ENCODE measurements at regions not wholly inside any gene's neighbourhood (a gene's known extent, or its start where the extent isn't known, plus 50 kb on each side); places are given as distances from the start of the nearest gene placed in this dataset.

- no peak overlapping the region for H3K4me3 ChIP-seq
Observed at GRCh38 chr6:149158076-149158475, 159.4 kb upstream of the TAB2 start.

GRCh38 chr6:149160943-149161342, 156.6 kb upstream of the TAB2 start:
- Histone ChIP-seq H3K9ac (no peak overlapping the region), H3K4me2 (no peak overlapping the region), H3K36me3 (no peaks in the 10 kb centered on the region), H3K4me1 (peaks cover 26% of the 10 kb centered on the region), H3K27ac (no peak overlapping the region), H3K4me3 (no peak overlapping the region), H4K20me1 (no peaks in the 10 kb centered on the region), H3K27me3 (no peaks in the 10 kb centered on the region), H3K9me3 (no peaks in the 10 kb centered on the region)
- no peak for TF ChIP-seq Cebpa-rat (IDR thresholded peaks at IDR 0.05)

More at GRCh38 chr6:149158076-149158475, 159.4 kb upstream of the TAB2 start:
- H3K9ac ChIP-seq = no peak overlapping the region
- no peaks in the 10 kb centered on the region for H3K27me3 ChIP-seq
- no peak overlapping the region for H3K27ac ChIP-seq
- H3K4me1 ChIP-seq = peaks cover 9% of the 10 kb centered on the region
- TF ChIP-seq Cebpa-rat (IDR thresholded peaks at IDR 0.05) = no peak
- H4K20me1 ChIP-seq = no peaks in the 10 kb centered on the region
- no peaks in the 10 kb centered on the region for H3K9me3 ChIP-seq
- no peak overlapping the region for H3K4me2 ChIP-seq
- H3K36me3 ChIP-seq = no peaks in the 10 kb centered on the region

- no peaks in the 10 kb centered on the region for H3K27me3 ChIP-seq
- H3K9me3 ChIP-seq = no peaks in the 10 kb centered on the region
- no peak overlapping the region for H3K27ac ChIP-seq
- H3K4me1 ChIP-seq = peaks cover 45% of the 10 kb centered on the region
- no peaks in the 10 kb centered on the region for H3K36me3 ChIP-seq
- no peaks in the 10 kb centered on the region for H4K20me1 ChIP-seq
- TF ChIP-seq Cebpa-rat (IDR thresholded peaks at IDR 0.05) = no peak
- no peak overlapping the region for H3K4me3 ChIP-seq
- H3K4me2 ChIP-seq = no peak overlapping the region
- H3K9ac ChIP-seq = no peak overlapping the region
Observed at GRCh38 chr6:149162924-149163323, 154.6 kb upstream of the TAB2 start.

GRCh38 chr6:149164199-149164750, 153.2 kb upstream of the TAB2 start:
- no peak overlapping the region for H3K4me3 ChIP-seq

GRCh38 chr6:149166336-149166735, 151.2 kb upstream of the TAB2 start:
- peak overlapping the region; percentile 69; the same call in 1 of the 2 replicates for H3K27ac ChIP-seq
- no peak overlapping the region for H3K4me3 ChIP-seq
- TF ChIP-seq Cebpa-rat (IDR thresholded peaks at IDR 0.05) = no peak
- peak overlapping the region; percentile 88 for H3K4me2 ChIP-seq
- H4K20me1 ChIP-seq = no peaks in the 10 kb centered on the region
- H3K9ac ChIP-seq = peak overlapping the region; percentile 31; the same call in 1 of the 2 replicates
- H3K36me3 ChIP-seq = no peaks in the 10 kb centered on the region
- H3K27me3 ChIP-seq = no peaks in the 10 kb centered on the region
- H3K9me3 ChIP-seq = no peaks in the 10 kb centered on the region
- H3K4me1 ChIP-seq = peaks cover 67% of the 10 kb centered on the region

More at GRCh38 chr6:149164199-149164750, 153.2 kb upstream of the TAB2 start:
- H3K4me2 ChIP-seq = no peak overlapping the region
- H3K4me1 ChIP-seq = peaks cover 51% of the 10 kb centered on the region
- no peaks in the 10 kb centered on the region for H3K9me3 ChIP-seq
- H4K20me1 ChIP-seq = no peaks in the 10 kb centered on the region
- no peak for TF ChIP-seq Cebpa-rat (IDR thresholded peaks at IDR 0.05)
- no peaks in the 10 kb centered on the region for H3K36me3 ChIP-seq
- H3K27me3 ChIP-seq = no peaks in the 10 kb centered on the region
- H3K9ac ChIP-seq = no peak overlapping the region
- no peak overlapping the region for H3K27ac ChIP-seq

- H4K20me1 ChIP-seq = no peaks in the 10 kb centered on the region
- TF ChIP-seq Cebpa-rat (IDR thresholded peaks at IDR 0.05) = no peak
- peak overlapping the region; percentile 32; the same call in 1 of the 2 replicates for H3K9ac ChIP-seq
- peak overlapping the region; percentile 69 for H3K27ac ChIP-seq
- peak overlapping the region; percentile 88 for H3K4me2 ChIP-seq
- no peaks in the 10 kb centered on the region for H3K36me3 ChIP-seq
- peaks cover 68% of the 10 kb centered on the region for H3K4me1 ChIP-seq
- no peaks in the 10 kb centered on the region for H3K9me3 ChIP-seq
- H3K4me3 ChIP-seq = peak overlapping the region; percentile 32; the same call in 1 of the 2 replicates
- H3K27me3 ChIP-seq = no peaks in the 10 kb centered on the region
Observed at GRCh38 chr6:149166747-149167146, 150.8 kb upstream of the TAB2 start.

GRCh38 chr6:149168968-149169367, 148.5 kb upstream of the TAB2 start:
- Histone ChIP-seq H3K4me3 (peak overlapping the region; percentile 50), H3K4me2 (peak overlapping the region; percentile 94), H3K4me1 (peaks cover 73% of the 10 kb centered on the region), H3K9me3 (no peaks in the 10 kb centered on the region), H3K27me3 (no peaks in the 10 kb centered on the region), H3K27ac (peak overlapping the region; percentile 76), H3K9ac (peak overlapping the region; percentile 59; the same call in 1 of the 2 replicates), H4K20me1 (no peaks in the 10 kb centered on the region), H3K36me3 (no peaks in the 10 kb centered on the region)
- TF ChIP-seq Cebpa-rat (IDR thresholded peaks at IDR 0.05) = no peak

- TF ChIP-seq Cebpa-rat (IDR thresholded peaks at IDR 0.05) = no peak
- Histone ChIP-seq H3K27me3 (no peaks in the 10 kb centered on the region), H3K9me3 (no peaks in the 10 kb centered on the region), H3K9ac (0 out of 2 replicates have a peak overlapping the region, but pooled peaks have one; percentile 59), H3K27ac (peak overlapping the region; percentile 76), H3K36me3 (no peaks in the 10 kb centered on the region), H3K4me2 (peak overlapping the region; percentile 94), H4K20me1 (no peaks in the 10 kb centered on the region), H3K4me3 (no peak overlapping the region), H3K4me1 (peaks cover 70% of the 10 kb centered on the region)
Observed at GRCh38 chr6:149169761-149170511, 147.6 kb upstream of the TAB2 start.

GRCh38 chr6:149170564-149171452, 146.7 kb upstream of the TAB2 start:
- peak overlapping the region; percentile 94; the same call in 1 of the 2 replicates for H3K4me2 ChIP-seq
- TF ChIP-seq Cebpa-rat (IDR thresholded peaks at IDR 0.05) = no peak

More at GRCh38 chr6:149170564-149171452, 146.7 kb upstream of the TAB2 start:
- H3K9ac ChIP-seq = no peak overlapping the region
- H3K27ac ChIP-seq = no peak overlapping the region
- H3K4me1 ChIP-seq = peaks cover 66% of the 10 kb centered on the region
- no peaks in the 10 kb centered on the region for H4K20me1 ChIP-seq
- no peak overlapping the region for H3K4me3 ChIP-seq
- H3K36me3 ChIP-seq = no peaks in the 10 kb centered on the region
- H3K9me3 ChIP-seq = no peaks in the 10 kb centered on the region
- H3K27me3 ChIP-seq = no peaks in the 10 kb centered on the region

Data from BLaER1 (cell line).